Stimulated activated CD8-positive, alpha-beta memory T cell treated with anti-CD3 and anti-CD28 coated beads, Interleukin-7, amount 100 ng/mL, for 4 hours (primary cell): ENCODE measurements at regions not wholly inside any gene's neighbourhood (a gene's known extent, or its start where the extent isn't known, plus 50 kb on each side); places are given as distances from the start of the nearest gene placed in this dataset.

Source experiments
- DNase-seq, 2 donors: peaks; one replicate each; pipeline ENCODE4 v3.0.0-alpha.2; 2020; ENCODE audit warnings: low read depth in 2 of 2

- no peak for DNase-seq
These were observed 54.4 kb downstream of the NIBAN1 start for GRCh38 chr1:184919892-184920291.

DNA sequence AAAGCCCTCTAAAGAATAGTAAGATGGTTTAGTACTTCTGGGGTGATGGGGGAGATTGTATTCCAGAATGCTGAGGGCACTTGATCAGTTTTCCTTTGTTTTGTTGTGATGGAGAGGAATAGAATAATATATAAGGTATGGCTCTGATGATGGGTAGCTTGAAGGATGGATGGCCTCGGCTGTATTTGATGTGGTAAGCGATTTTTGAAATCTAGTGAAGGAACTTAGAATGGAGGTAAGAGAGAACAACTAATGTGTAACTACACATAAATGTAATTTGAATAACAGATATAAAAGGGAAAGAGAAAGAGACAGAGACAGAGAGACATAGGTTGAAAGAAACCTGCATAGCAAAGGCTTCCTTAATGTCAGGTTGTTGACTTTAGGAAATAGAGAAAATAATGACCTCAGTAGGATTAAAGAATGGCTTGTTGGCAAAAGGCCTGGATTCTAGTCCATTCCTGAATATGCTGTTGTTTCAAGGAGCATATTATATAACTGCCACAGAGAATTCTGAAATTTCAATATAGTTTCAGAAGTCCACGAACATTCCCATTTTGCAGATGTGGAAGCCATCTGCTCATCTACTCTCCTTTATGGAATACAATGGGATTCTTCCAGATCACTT lies 58.7 kb downstream of the NIBAN1 start:
- no peak for DNase-seq

DNA sequence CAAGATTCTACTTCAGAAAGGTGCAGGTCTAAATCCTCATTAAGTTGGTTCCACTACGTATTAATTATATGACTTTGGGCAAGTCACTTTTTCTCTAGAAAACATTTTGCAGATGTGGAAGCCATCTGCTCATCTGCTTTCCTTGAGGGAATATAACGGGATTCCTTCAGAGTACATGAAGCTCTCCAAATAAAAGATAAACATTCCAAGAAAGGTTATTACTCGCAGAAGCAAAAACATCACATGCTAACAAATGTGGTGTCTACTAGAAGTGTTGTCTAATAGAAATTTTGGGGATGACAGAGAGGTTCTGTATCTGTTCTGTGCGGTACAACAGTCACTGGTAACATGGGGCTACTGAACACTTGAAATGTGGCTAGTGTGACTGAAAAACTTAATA lies 60.2 kb downstream of the NIBAN1 start:
- no peak for DNase-seq

DNA sequence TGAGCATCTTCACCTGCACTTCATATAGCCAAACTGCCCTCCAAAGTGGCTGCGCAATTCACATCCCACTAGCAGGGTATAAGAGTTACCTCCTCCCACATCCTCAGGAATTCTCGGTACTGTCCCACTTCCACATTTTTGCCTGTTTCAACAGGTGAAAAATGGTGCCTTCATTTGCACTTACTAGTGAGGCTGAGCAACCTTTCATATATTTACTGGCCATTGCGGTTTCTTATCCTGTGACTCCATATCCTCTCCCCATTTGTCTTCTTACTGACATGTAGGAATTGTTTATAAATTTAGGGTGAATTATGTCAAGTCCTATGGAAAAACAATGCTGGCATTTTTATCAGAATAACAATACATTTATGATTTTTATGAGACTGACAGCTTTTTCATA lies 61.9 kb downstream of the NIBAN1 start:
- no peak for DNase-seq

- no peak for DNase-seq
These were observed 62.5 kb downstream of the NIBAN1 start for GRCh38 chr1:184911830-184912229.

- no peak for DNase-seq
These were observed 63.1 kb downstream of the NIBAN1 start for GRCh38 chr1:184911103-184911745.

DNA sequence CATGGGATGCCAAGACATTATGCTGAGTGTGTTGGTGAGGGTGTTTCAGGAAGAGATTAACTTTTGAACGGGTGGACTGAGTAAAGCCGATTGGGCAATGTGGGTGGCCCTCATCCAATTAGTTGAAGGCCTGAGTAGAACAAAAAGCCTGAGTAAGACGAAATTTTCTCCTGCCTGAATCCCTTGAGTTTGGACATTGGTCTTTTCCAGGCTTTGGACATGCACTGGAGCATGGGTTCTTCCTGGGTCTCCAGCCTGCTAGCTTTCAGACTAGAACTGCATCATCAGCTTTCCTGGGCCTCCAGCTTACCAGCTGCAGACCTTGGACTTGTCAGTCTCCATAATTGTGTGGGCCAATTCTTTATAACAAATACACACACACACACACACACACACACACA lies 63.6 kb downstream of the NIBAN1 start:
- no peak for DNase-seq

- DNase-seq: no peak
These were observed 64.3 kb downstream of the NIBAN1 start for GRCh38 chr1:184910005-184910404.

GRCh38 chr1:184909019-184909418 lies 65.3 kb downstream of the NIBAN1 start:
- DNase-seq: no peak

DNA sequence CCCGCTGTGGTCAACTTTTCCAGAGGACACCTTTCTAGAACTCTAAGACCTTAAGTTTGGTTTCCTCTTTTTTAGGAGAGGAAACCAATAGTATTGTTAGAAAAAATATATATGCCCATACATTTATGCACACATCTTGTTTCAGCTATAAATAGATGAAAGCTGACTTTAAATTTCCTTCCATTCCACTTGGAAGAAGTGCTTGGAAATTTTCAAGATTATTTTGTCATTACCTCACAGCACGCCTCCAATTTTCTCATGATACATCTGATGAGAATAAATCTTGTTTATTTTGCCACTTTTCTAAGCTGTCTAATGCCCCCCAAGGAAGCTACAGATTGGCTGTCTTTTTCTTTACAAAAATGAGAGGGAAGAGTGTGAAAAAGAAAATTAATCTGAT lies 65.8 kb downstream of the NIBAN1 start:
- no peak for DNase-seq

DNA sequence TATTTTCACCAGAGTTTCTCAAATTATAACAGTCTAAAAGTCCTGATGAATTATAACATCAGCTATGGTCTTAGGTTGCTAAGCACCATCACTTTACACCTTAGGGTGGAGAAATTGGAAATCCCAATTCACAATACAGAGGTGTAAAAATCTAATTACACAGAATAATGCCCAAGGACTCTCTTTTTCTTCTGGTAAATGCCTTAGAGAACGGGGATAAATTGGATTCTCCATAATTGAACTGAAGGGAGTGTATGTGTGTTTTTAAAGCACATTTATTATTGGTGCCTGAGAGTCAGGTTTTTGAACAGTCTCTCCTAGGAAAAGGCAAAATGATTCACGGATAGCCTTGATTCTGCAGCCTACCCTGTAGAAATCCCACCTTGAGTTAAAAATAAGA lies 66.8 kb downstream of the NIBAN1 start:
- DNase-seq: no peak

DNA sequence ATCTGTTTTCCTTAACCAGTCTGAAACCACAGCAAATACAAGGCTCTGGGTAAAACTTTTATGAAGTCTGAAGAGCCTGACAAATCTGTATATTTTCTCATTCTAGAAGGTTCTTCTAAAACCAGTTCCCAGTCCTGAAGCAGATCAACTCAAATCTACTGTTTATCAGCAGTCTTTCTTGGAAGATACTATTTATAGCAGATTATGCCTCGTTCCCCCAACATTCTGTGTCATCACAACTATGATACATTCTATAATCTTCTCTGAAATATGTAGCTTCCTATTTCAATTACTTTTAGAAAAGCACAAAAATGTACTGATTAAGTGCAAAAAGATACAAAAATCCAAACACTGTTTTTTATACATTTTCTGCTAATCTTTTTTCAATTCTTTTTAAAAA lies 67.5 kb downstream of the NIBAN1 start:
- DNase-seq: no peak

GRCh38 chr1:184905601-184906322 lies 68.5 kb downstream of the NIBAN1 start:
- DNase-seq: no peak

GRCh38 chr1:184903111-184903692 lies 71.1 kb downstream of the NIBAN1 start:
- no peak for DNase-seq

DNA sequence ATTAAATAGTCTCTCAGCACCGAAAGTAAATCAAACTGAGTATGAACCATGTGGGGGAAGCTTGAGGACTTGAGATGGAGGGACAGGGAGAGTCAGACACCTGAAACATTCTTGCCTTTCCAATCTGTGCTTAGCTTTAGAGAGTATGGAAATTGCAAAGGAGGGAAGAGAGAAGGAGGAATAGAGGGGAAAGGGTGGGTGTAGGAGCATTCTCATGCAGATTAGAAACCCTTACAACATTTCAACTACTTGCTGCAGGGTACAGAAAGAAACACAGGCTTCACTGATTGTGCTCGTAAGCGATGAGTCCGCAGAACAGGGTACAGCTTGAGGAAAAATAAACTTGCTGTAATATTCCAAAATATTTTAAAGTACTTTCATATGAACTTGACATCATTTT lies 73.8 kb downstream of the NIBAN1 start:
- no peak for DNase-seq

- DNase-seq: no peak
These were observed 78.3 kb downstream of the NIBAN1 start for GRCh38 chr1:184896000-184896399.

GRCh38 chr1:184895086-184895485 lies 79.2 kb downstream of the NIBAN1 start:
- DNase-seq: no peak

DNA sequence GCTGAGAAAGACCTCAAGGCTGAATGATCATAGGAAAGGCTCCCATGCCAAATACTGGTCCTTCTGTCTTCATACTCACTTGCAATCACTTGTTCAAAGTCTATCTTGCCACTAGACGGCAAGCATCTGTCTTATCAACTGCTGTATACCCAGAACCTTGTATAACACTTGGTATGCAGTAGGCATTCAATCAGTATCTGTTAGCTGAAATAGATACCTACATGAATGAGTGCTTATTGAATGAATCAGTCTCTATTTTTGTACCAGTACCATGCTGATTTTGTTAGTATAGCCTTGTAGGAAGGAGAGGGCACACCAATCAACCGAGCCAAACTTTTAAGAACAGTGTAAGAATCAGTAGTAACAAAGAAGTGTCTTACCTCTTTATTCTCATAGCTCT lies 80.6 kb downstream of the NIBAN1 start:
- no peak for DNase-seq

DNA sequence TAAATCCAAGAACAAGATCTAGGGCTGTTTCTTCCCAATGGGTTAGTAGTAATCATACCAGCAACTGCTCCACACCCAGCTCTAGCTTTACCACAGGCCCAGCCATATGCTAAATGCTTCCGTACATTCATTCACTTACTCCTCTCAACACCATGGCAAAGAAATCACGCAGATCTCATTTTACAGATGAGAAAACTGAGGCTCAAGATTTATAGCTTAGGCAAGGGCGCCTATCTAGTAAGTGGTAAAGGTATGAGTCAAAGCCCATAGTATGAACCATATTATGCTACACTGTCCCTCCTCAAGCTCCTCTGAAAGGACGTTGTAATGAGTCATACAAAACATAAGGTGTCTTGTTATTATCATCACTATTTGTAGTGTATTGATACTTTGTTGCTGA lies 82.2 kb downstream of the NIBAN1 start:
- DNase-seq: no peak

- no peak for DNase-seq
These were observed 82.9 kb downstream of the NIBAN1 start for GRCh38 chr1:184891440-184891839.

DNA sequence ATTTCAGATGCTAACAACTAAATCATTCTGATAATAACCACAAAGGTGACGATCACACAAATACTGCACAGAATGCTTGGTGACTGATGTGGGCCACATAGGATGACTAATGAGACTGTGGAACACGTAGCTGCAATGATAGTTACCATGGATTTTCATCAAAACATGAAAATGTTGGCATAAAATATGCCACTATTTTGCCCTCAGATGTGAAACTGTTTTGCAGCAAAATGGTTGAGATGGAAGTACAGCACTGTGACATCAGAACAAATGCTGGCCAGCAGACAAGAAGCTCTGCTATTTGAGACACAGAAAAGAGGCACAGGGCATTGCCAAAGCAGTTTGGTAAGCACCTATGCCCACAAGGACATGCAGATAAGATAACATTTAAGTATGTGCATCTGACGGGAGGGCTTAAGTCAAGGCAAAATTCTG lies 83.8 kb downstream of the NIBAN1 start:
- DNase-seq: peak; percentile 8 to 21

GRCh38 chr1:184889902-184890301 lies 84.4 kb downstream of the NIBAN1 start:
- DNase-seq: no peak

- no peak for DNase-seq
These were observed 85.1 kb downstream of the NIBAN1 start for GRCh38 chr1:184889166-184889565.
